AG10803 (cell line): ENCODE measurements at regions not wholly inside any gene's neighbourhood (a gene's known extent, or its start where the extent isn't known, plus 50 kb on each side); places are given as distances from the start of the nearest gene placed in this dataset.

Experiments used
- DNase-seq: peaks from one replicate; pipeline ENCODE4 v3.0.0; 2010; ENCODE audit warnings: low read depth
- H3K4me3 ChIP-seq: 2 replicates; pipeline ENCODE4 v1.5.1; 2011; ENCODE audit warnings: mild to moderate bottlenecking, low read length, control low read depth
- CTCF ChIP-seq: conservative IDR thresholded peaks from 2 replicates; pipeline ENCODE4 v1.5.1; 2011; ENCODE audit warnings: mild to moderate bottlenecking, low read length, control low read depth, inconsistent platforms

DNA sequence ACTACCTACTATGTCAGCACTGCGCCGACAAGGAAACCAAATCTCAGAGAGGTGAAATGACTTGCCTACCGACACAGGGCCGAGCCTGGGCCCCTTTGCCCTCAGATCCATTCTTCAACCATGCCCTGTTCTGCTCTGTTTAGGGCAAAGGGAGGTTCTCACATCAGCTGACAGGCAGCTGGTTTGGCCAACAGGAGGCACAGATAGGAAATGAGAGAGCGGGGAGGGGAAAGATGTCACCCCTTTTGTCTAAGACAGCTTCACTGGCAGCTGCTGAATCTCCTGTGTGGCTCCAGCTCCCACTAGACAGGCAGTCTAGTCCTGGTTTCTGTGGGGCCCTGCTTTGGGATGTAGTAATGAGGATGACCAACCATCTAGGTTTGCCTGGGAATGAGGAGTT lies 158.7 kb downstream of the TMEM200A start:
- no peak overlapping the region for H3K4me3 ChIP-seq
- DNase-seq = no peak
- TF ChIP-seq CTCF = no peak

DNA sequence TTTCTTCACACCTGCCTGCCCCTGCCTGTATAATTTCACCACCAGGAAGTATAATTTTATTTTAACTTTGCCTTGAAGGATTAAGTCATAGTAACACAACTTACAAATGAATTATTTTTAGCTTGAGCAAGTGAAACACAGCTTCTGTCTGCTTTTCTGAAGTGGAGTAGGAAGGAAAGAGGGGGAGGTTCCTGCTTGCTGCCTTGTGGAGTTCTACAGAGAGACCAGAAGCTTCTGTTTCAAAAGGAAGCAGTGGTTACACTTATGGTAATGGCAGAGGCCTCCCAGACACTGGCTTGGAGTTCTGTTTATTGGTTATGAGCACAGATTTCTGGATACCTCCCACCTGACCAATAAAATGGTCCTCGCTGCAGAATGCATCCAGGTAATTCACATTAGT lies 159.6 kb downstream of the TMEM200A start:
- H3K4me3 ChIP-seq = no peak overlapping the region
- no peak for DNase-seq
- TF ChIP-seq CTCF = no peak

DNA sequence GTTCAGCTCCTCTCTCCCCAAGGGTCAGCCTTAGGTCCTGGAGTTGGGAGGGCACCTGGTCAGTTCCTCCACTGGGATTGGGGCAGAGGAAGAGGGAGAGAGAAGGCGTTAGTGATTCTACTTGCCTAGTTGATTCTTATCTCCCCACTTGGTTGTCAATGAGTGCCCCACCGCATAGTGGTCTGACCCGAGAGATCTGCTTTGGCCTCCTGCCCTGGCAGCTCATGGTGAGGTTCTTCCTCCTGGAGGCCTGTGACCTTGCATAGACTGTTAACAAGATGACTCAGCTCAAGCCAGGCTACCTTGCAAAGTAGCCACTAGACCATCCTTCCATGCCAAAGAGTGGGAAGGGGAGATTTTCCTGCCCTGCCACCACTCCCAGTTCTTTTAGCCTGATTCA lies 160.6 kb downstream of the TMEM200A start:
- TF ChIP-seq CTCF = no peak
- no peak overlapping the region for H3K4me3 ChIP-seq
- DNase-seq = no peak

DNA sequence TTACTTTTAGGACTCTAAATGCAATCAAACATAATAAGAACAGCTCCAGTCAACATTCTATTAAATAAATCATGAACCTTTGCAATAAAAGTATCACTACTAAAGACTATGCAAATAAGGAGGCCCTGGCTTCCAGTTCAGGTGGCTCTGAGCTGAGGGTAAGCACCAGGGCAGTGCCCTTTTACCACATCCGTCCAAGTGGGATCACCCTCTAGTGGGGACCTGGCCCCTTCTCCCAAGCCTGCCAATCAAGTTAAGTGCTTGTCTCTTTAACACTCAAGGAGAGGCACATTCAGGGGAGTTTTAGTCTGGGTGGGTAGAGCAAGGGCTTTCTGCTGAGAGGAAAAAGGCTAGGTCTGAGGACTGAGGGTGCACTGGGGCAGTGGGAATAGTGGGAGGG lies 161.4 kb downstream of the TMEM200A start:
- no peak overlapping the region for H3K4me3 ChIP-seq
- TF ChIP-seq CTCF = no peak
- DNase-seq = no peak

DNA sequence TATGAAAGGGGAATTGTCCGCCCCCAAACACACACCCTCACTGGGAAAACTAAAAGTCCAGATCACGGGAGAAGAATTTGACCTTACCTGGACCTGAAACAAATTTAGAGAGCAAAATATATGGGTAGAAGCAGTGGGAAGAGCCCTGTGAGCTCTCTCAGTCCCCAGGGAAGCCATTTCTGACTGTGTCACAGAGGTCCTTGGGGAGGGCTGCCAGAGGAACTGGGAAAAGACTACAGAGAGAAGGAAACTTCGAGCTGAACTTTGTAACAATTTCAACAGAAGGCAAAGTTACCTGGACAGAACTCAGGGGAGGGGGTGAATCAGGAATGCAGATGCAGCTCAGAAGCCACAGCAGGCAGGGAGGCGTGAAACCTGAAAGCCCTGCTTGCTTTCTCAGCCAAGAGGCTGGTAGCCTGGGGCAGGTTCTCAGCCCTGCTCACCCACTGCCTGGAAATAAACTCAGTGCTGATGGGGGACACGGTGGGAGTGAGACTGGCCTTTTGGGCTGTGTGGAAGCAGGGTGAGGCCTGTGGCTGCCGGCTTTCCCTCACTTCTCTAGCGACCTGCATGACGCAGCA lies 163.8 kb downstream of the TMEM200A start:
- H3K4me3 ChIP-seq = no peak overlapping the region
- no peak for DNase-seq
- no peak for TF ChIP-seq CTCF

- DNase-seq = no peak
- no peak for TF ChIP-seq CTCF
- H3K4me3 ChIP-seq = no peak overlapping the region
Measured at GRCh38 chr6:130534627-130535026, 168.8 kb downstream of the TMEM200A start.

DNA sequence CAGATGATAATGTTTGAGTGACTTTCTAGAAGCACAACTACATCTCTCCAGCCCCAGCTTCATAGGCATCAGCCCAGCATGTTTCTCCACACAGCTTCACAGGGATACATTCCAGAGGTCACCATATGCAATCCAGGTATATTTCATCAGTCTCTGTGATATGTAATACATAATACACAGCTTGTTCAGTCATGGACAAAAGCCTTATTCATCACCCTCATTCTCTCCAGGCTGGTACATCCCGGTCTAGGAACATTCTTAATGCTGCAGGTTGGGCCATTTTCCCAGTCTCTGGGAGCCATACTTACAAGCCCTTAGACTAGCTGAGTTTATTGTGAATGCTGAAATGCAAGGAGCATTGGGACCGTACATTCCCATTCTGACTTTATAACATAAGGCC lies 169.4 kb downstream of the TMEM200A start:
- TF ChIP-seq CTCF = no peak
- no peak for DNase-seq
- no peak overlapping the region for H3K4me3 ChIP-seq
